ENCODE measurements at regions not wholly inside any gene's neighbourhood (a gene's known extent, or its start where the extent isn't known, plus 50 kb on each side); places are given as distances from the start of the nearest gene placed in this dataset.

DNA sequence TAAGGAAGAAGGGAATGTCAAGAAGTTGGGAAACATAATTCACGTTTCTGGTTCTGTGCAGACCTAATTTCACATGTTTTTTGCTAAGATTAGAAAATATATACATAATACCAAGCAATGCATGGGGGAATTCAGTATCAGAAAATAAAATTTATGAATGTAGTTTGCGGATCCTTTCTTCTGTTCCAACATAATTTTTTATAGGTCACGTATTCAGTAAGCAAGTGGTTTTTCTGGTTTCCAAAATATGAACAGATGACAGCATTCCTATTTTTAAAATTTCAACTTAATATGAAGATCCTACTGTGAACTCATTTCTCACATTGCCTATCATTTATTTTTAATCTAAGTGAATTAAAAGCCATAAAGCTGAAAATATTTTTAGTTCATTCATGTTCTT is 560.0 kb upstream of the NRG3 start:
- no peak overlapping the region for H4K91ac ChIP-seq (replicated peaks; ENCODE audit: insufficient read length, low read length)
- H3K9me3 ChIP-seq (ENCODE audit: insufficient read depth in 2 of 2, low read depth in 1 of 2, low read length in 1 of 2) = no peaks in the 10 kb centered on the region
- no peak overlapping the region for H3K4ac ChIP-seq (replicated peaks; ENCODE audit: insufficient read length, low read depth, low read length)
- H2BK5ac ChIP-seq (ENCODE audit: low read depth, low read length) = no peak overlapping the region
- no peak overlapping the region for H2AFZ ChIP-seq (ENCODE audit: low read length)
- no peak overlapping the region for H3K14ac ChIP-seq (ENCODE audit: insufficient read length)
- no peaks in the 10 kb centered on the region for H3K36me3 ChIP-seq (ENCODE audit: control insufficient read depth in 2 of 4, insufficient read depth in 4 of 4, low read length in 3 of 4)
- no peak overlapping the region for H3K18ac ChIP-seq (ENCODE audit: extremely low read depth, low read length)
- DNase-seq (ENCODE audit: low read depth in 1 of 2, low spot score in 2 of 2) (no peak), FAIRE-seq (no peak)
- no peak overlapping the region for H4K8ac ChIP-seq (ENCODE audit: extremely low read depth, insufficient read depth, low read length)
- H2BK15ac ChIP-seq (ENCODE audit: low read length) = no peak overlapping the region
- no peak overlapping the region for H3K4me3 ChIP-seq (ENCODE audit: extremely low read depth in 1 of 4, insufficient read depth in 2 of 4, low read depth in 3 of 4, low read length in 4 of 4)
- H3K23me2 ChIP-seq (ENCODE audit: low read depth, low read length) = no peaks in the 10 kb centered on the region
- WGBS, 2 experiments (ENCODE audit: extremely low coverage in 1 of 2, insufficient coverage in 1 of 2, insufficient read length in 1 of 2, insufficient replicate concordance in 2 of 2, low coverage in 1 of 2, low lambda C conversion rate in 2 of 2, missing lambda C conversion rate in 1 of 2) = 92% methylated on average over 3 of the region's 3 CpGs; no CpG with 5 or more reads in 1 of the 2 experiments
- no peak overlapping the region for H2BK120ac ChIP-seq (replicated peaks; ENCODE audit: low read depth, low read length)
- H3K79me2 ChIP-seq (ENCODE audit: control insufficient read depth in 1 of 2, insufficient read depth in 2 of 2, low read length in 2 of 2) = no peaks in the 10 kb centered on the region
- CTCF ChIA-PET (ENCODE audit: partially characterized antibody) = no interaction called here
- H3K9ac ChIP-seq (replicated peaks in 1 of 4; ENCODE audit: extremely low read depth in 1 of 4, low read depth in 3 of 4, low read length in 3 of 4) = no peak overlapping the region
- no peak overlapping the region for H3K4me2 ChIP-seq (ENCODE audit: insufficient read depth in 1 of 2, low read depth in 2 of 2, low read length in 2 of 2)
- no peaks in the 10 kb centered on the region for H3K79me1 ChIP-seq (ENCODE audit: low read depth, low read length)
- H3K27ac ChIP-seq (ENCODE audit: low read depth, low read length) = no peak overlapping the region
- H2BK20ac ChIP-seq (ENCODE audit: low read length) = no peak overlapping the region
- no peaks in the 10 kb centered on the region for H4K20me1 ChIP-seq (replicated peaks in 1 of 2; ENCODE audit: control insufficient read depth in 1 of 2, insufficient read depth in 2 of 2, low read length in 2 of 2)
- H3K4me1 ChIP-seq (replicated peaks in 1 of 4; ENCODE audit: control insufficient read depth in 3 of 4, insufficient read depth in 4 of 4, low read length in 3 of 4) = no peaks in the 10 kb centered on the region
- POLR2A ChIA-PET (ENCODE audit: partially characterized antibody) = no interaction called here
- H3K23ac ChIP-seq (ENCODE audit: insufficient read length) = no peak overlapping the region
- H3K27me3 ChIP-seq (replicated peaks in 1 of 4; ENCODE audit: control insufficient read depth in 3 of 4, extremely low read depth in 1 of 4, insufficient read depth in 3 of 4, low read length in 3 of 4) = no peaks in the 10 kb centered on the region
- no peak overlapping the region for H3K56ac ChIP-seq (replicated peaks; ENCODE audit: insufficient read length, low read depth, low read length)
- H4K5ac ChIP-seq (ENCODE audit: insufficient read length, low read depth, low read length) = no peak overlapping the region
- H2BK12ac ChIP-seq (ENCODE audit: low read depth, low read length) = no peak overlapping the region
- H2AK5ac ChIP-seq (ENCODE audit: low read depth, low read length) = no peak overlapping the region
- no peak for TF ChIP-seq BRCA1 (IDR thresholded peaks at IDR 0.05; ENCODE audit: low read depth, low read length)
- TF ChIP-seq TAF1 (IDR thresholded peaks at IDR 0.05; ENCODE audit: low read depth, low read length) = no peak
- TF ChIP-seq CEBPB (IDR thresholded peaks at IDR 0.05; ENCODE audit: low read depth, low read length) = no peak
- TF ChIP-seq JUND (IDR thresholded peaks at IDR 0.05; ENCODE audit: low read length) = no peak
- no peak for TF ChIP-seq CREB1 (IDR thresholded peaks at IDR 0.05)
- no peak for TF ChIP-seq YY1 (IDR thresholded peaks at IDR 0.05; ENCODE audit: low read depth, low read length)
- TF ChIP-seq, protein P1, sequence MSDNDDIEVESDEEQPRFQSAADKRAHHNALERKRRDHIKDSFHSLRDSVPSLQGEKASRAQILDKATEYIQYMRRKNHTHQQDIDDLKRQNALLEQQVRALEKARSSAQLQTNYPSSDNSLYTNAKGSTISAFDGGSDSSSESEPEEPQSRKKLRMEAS (IDR thresholded peaks at IDR 0.05) = no peak
